ENCODE measurements at regions not wholly inside any gene's neighbourhood (a gene's known extent, or its start where the extent isn't known, plus 50 kb on each side); places are given as distances from the start of the nearest gene placed in this dataset.

DNA sequence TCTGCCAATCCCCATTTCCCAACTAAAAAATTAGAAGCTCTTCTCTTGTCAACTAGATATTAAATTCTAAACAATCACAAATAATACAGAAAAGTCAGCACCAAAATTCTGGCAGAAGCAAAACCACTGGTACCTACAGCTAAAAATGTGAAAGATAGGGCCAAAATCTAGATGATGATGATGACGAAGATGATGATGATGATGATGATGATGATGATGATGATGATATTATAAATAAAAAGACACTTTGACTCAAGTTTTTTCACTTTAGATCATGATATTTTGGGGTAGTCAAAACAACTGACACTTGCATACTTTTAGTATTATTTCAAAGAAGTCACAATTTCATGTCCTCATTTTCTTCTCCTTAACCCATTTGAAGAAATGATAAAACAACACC lies 470.1 kb upstream of the NR2F2 start:
- DNase-seq, result no peak

DNA sequence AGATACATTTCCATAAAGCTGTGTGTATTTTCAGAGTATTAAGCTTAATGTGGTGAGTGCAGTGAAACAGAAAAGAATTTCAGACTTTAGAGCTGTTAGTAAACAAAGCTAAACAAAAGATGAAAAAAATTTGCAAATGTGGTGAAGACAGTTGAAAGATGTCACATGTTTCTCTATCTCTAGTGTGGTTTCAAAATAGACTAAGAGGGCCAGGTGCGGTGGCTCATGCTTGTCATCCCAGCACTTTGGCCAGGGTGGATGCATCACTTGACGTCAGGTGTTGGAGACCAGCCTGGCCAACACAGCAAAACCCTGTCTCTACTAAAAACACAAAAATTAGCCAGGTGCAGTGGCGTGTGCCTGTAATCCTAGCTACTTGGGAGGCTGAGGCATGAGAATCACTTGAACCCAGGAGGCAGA lies 466.0 kb upstream of the NR2F2 start:
- no peak for DNase-seq

DNA sequence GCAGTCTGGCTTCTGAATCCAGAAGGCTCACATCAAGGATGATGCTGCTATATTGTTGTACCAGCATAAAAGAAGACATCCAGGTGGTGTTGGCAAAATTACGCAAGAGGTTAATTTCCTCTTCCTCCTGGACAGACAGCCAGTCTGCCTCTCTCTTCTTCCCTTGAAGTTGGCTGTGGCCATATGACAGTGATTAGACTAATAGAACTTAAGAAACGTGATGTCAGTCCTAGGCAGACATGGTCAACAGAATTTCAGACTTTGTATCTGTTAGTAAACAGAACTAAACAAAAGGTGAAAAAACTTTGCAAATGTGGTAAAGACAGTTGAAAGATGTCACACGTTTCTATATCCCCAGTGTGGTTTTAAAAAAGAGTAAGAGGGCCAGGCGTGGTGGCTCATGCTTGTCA lies 465.2 kb upstream of the NR2F2 start:
- no peak for DNase-seq

DNA sequence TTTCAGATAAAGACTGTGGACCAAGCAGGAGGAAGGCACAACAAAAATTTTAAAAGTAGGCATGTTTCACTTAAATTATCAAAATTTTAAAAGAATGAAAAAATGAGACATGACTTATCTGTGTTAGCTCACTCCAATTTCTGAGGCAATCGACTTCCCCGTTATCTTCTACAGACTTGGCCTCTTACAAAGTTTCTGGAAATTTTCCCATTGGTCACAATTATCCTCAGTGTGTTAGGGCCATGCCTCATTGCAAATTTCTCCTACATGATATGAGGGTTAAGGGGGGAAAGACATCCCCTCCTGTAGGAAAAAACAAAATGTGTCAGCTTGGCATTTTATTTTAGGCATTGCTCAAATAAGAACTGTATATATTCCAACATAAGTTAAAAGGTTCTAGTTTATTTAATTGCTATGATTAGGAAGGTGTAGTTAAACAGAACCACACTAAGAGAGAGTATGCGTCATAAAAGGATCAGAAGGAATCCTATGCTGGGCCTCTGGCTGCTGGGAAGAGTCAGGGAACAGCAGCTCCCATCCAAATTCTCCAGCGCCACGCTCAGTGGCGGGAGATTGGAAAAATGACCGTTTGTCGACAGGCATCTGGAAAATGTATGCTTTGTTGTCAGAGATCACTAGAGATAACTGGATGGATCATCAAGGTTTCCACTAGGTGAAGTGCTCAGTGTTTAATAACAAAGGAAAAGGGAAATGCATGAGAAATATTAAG lies 463.6 kb upstream of the NR2F2 start:
- DNase-seq, result no peak

DNA sequence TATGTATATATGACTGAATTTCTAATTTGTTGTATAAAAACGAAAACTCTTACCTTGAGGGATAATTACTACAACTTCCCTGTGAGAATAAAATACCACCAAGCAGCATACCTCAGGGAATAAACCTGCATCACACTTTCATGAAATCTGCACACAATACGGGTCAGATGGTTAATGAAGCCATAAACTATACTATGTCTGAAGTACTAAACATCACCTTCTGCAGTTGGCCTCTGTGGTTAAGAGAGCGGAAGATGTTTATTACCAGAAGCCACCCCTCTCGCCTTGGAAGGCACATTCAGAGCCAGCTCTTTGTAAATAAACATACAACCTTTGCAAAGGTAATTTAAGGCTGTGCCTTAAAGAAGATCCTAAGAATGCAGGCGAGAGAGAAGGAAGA lies 462.1 kb upstream of the NR2F2 start:
- no peak for DNase-seq

DNA sequence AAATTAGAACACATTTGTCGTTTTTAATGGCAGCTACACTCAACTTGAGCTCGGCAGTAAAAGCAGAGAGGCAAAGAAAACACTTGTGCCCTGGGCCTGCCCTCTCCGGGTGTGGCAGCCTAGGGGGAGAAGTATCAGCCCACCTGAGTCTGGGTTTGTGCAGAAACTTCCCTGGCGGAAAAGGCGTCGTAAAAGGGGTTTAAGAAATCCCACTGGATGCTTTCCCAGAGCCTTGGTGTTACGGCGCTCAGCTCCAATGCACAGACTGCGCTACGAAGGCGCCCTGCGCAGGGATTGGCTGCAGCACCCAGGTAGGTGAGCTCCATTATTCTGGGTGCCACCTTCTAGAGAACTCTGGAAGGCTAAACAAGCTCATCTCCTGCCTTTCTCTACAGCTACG lies 461.5 kb upstream of the NR2F2 start:
- no peak for DNase-seq

DNA sequence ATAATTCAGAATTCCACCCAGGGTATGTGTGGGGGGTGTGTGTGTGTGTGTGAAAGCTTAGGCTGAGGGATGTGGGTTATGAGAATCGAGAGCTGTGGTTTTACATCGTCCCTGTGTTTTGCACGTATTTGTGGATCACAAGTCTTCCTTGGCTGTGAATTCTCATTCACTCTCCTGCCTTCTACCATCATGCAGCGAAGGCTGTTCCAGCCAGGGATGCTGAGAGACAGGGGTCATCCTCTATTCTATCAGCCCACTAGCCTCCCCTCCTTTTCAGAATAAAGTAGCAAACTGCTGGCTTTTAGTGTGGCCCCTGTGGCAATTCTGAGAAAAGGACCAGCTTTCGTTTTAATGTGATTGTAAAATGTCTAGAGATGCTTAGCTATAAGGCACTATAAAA lies 460.6 kb upstream of the NR2F2 start:
- DNase-seq, result no peak

DNA sequence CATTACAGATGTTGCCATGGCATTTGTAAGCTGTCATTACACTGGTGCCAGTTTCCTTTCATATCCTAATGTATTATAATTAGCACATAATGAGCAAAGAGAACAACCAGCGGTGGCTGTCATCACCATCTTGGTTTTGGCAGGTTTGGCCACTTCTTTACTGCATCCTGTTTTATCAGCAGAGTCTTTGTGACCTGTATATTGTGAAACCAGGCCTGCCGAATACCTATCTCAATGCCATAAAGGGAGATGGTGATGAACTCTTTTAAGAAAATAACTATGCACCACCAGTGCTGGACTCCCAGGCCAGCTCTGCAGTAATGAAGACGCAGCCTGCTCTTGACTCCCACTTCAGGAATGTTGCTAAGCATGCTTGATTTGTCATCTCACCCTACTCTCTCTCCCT lies 458.1 kb upstream of the NR2F2 start:
- DNase-seq, result no peak

DNA sequence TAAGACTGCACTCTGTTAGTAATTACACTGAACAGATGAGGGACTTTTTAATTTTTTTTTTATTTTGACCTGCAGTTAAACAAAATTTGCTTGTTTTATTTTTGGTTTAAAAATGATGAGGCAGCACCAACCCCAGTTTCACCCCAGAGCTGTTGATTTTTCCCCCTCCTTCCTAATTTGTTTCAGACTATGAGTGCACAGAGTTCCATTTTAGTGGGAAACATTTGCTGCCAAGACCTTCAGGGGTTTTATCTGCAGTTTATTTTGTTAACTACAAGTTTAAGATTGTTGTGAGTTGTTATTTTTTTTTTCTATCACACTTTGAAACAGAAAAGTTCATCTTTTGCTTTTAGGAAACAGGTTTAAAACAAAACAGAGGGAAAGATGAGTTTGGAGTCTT lies 455.9 kb upstream of the NR2F2 start:
- DNase-seq, result no peak

DNA sequence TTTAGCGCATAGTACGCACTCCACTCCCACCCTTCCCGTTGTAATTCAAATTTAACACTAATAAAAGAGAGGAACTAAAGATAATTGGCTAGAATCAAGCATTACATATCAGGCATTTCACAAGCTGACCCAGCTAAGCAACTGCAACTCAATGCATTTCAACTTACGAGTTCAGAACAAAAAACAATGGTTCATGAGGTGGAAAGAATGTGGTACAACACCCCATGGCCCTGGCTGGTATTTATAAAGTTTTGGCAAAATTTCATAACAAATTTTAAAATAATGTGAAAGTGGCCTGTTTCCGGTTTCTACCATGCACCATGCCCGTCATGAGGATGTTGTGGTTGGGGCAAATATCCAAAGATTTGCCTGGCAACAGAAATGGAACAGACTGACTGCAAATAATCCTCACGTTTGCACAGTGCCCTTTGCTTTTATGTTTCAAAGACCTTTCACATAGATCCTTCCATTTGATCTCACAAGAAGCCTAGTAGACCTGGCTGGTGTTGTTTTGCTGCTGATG lies 455.3 kb upstream of the NR2F2 start:
- no peak for DNase-seq

DNA sequence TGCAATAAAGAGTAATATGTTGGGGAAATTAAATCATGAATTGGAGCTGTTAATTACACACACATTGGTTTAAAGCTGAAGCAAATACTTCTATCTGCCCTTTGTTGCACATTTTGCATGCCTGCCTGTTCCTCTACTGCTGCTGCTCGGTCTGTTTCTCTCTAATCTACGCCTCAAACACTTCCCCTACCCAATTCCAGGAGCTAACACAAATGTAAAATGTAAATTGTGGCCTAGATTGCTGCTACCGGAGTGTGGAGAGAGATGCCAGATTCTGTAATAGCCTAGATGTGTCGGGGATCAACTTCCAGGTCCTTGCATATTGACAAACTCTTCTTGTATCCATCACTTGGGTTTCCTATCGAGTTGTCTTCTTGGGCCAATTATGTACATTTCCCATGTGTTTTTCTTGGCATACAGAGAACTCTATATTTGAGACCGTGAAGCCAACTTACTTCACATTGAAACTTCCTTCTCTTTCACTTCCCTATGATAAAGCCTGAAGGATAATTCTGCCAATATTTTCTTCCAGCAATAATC lies 450.4 kb upstream of the NR2F2 start:
- no peak for DNase-seq

DNA sequence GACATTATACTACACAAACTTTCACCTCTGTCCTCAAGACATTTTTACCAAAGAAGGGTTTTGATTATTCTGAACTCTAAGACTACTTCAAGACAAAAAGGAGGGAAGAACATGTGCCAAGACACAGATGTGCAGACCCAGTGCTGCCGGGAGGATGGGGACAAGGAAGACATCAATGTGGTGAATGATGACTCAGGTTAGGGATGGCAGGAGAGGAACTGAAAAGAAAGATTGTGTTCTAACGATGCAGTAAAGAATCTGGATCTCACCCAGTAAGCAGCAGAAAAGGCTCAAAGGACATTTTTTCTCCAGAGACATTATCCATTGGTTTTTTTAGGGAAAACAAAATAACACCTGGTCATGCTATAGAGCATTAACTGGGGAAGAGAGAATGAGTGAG lies 449.9 kb upstream of the NR2F2 start:
- DNase-seq, result no peak

DNA sequence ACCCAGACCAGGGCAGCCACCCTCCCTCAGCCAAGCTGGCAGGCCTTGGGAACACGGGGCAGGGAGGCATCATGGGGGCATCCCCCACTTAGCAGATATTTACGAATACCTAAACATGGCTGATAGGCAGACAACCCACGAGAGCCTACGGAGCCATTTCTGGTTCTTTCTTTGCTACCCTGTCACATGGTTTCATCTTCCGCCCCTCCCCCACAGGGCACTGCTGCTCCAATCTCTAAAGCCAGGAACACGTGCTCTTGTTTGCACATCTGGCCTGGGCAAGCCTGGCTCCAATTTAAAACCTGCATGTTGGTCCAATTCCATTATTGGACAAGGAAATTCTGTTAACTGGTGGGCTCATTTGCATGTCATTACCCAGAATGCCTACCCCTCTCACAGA lies 447.4 kb upstream of the NR2F2 start:
- no peak for DNase-seq

DNA sequence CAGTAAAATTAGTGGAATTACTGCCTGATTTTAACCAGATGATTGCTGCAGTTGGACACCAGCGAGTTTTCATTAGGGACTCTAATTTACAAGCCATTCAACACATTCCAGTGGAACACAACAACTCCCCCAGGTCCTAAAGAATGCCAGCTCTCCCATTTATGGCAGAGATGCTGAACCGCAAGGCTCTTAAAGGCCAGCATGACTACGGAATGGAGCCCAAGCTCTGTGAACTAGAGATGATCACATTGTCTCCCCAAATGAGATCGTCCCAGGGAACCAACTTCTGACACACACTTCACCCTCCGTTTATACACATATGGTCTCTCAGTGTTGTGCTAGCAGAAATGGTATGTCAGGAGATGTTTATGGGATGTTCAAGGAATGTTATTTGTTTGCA lies 446.2 kb upstream of the NR2F2 start:
- DNase-seq, result no peak

DNA sequence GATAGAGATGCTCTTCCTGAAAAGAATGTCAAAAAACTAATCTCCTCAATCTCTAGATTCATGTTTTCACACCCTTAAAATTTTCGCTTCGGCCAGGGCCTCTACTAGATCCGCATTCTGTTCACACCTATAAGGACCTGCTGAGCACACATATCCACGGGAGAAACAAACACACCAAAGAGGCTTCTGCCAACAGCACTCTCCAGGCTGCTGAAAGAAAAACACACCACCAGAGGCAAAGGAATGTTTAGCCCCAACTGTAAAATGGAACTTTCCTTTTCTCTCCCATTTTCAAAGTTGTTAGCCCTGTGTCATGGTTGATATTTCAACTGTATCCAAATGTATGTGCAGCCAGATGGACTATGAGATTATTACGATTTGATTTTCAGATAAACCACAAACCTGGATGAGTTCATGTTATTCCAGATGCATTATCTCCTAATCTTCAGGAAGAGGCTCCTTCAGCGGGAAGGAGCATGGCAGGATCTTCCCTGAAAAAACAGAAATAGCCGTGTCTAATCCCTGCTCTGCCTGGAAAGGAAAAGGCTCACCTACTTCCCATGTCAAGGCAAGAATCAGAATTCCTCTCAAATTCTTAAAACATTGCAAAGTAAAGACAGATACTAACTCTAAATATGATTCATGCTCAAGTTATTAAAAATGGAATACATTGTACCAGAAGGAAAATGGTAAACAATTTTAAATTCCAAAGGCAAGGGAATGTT lies 442.7 kb upstream of the NR2F2 start:
- no peak for DNase-seq

DNA sequence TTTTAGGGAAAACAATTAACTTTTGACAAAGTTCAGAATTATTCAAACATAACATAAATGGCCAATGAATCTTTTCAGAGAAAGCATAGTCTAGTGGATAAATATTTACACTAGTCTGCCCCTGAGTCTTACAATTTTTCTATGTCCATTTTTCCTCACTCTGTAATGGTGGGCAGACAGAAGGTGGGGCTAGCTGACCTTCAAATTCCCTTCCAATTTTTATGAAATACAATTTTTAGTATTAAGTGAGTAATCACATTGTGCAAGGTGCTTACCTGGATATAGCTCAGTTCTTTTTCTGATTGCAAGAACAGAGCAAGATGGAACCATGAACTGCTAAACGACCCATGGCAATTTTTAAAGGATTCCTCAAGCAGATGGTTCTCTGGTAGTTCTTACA lies 441.7 kb upstream of the NR2F2 start:
- no peak for DNase-seq

DNA sequence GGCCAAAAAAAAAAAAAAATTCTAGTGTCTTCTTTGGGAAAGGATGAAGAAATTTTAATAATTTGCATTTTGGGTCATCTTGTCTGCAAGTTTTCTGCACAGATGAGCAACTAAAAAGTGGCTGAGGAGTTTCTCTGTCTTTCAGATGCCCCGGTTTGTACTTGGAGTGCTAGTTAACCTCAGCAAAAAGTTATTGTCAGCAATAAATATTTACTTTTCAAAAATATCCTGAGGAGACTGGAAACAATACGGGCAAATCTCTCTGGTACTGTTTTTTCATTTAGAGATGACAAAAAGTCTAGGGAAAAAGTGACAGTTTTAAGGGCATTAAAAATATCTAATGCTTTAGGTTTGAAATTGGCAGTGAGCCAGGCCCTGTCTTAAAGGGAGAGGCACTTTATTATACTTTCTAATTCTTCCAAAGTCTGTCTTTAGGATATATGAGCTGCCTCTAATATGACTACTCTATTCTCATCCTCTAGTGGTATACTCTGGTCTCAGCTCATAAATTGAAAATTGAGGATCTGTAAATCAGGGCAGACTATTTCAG lies 436.0 kb upstream of the NR2F2 start:
- no peak for DNase-seq

DNA sequence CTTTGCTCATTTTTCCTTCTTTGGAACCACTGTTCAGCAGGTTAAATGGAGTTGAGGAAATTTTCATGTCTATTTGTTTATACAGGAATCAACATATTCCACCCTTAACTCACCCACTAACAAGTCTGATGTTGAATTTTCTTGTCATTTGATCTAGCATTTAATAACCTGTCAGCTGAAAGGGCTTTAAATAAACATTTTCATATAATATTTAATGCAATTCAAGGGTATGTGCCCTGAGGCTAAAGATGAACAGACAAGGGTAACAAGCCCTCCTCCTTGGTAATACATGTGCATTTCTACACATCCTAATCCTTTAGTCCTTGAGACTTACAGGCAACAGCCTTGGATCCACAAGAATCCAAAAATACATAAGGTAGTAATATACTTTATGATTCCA lies 435.0 kb upstream of the NR2F2 start:
- no peak for DNase-seq

DNA sequence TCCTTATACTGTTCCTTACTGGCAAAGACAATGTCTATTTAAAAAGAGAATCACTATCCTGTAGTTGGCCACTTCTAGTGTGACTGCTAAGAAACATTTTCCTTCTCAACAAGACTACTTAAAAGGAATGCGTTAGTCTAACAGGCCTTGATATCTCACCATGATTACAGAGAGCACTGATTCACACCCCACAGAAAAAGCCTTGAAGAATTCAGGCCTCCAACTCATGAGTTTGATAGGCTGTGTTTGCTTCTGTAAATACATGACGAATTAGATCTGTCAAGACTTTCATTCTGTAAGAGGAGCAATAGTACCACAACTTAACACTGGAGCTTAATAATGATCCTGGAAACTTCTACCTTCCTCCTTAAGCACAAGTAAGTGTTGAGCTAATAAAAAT lies 432.8 kb upstream of the NR2F2 start:
- DNase-seq, result no peak

DNA sequence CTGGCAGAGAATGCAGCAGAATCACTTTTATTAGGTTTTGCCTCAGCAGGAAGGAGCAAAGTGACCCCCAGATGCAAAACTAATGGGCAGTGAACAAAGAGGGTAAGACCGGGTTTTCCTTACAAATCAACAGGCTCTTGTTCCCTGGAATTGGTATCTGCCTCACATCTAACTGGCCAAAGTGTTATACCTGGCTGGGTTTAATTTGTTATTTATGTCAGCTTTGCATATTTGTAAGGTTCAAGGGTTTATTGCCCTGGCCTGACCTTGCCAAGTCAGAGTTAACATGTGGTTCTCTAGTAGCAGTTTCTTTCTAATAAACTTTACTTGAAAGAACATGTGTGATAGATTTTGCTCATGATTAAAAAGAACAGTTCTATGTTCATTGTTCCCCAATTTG lies 431.7 kb upstream of the NR2F2 start:
- no peak for DNase-seq

DNA sequence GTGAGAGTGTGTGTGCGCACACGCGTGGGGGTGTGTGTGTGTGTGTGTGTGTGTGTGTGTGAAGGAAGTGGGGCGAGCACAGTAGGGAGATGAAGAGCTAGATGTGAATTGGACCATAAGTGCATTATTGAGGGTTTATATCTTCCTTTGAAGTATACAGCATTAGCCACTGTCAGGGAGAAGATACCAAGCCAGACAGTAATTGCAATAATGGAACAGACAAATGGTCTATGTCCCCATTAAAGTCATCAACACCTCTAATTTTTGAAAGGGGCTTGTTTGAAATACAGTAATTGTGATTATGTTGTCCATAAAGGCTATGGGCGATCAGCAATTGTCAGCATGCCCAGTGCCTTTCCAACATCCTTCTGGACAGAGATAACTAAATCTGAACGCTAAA lies 429.2 kb upstream of the NR2F2 start:
- no peak for DNase-seq

DNA sequence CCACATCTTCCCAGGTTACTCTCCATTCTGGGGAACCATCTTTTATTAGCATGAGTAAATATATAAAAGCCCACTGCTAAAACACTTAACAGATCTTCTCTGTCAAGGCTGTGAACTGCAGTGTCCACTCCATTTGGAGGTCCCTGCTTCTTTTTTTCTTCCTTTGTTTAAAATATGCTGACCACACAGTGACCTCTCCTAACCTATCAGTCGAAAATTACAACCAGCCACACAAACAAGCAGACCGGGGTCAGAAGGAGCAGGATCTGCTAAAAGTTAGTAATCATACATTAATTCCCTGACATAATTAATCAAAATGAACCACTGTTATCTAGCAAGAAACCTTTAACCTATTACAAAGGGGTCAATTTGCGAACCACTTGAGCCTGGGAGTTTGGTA lies 427.9 kb upstream of the NR2F2 start:
- DNase-seq, result no peak

DNA sequence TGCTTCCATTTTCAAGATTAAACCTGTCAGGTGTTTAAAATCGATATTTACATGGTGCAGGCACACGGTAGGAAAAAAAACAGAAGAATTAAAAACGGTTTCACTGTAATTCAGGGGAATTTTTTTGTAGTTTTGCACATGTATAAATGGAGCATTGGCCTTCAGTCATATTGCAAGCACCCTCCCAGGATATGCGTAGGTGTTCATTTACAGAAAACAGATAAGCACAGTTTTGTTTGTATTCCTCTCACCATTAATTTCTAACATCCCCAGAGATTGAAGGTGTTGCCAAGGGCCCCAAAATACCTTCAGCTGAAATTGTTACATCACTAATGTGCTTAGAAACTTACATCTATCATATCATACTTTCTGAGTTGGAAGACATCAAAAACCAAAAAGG lies 427.1 kb upstream of the NR2F2 start:
- DNase-seq, result no peak

DNA sequence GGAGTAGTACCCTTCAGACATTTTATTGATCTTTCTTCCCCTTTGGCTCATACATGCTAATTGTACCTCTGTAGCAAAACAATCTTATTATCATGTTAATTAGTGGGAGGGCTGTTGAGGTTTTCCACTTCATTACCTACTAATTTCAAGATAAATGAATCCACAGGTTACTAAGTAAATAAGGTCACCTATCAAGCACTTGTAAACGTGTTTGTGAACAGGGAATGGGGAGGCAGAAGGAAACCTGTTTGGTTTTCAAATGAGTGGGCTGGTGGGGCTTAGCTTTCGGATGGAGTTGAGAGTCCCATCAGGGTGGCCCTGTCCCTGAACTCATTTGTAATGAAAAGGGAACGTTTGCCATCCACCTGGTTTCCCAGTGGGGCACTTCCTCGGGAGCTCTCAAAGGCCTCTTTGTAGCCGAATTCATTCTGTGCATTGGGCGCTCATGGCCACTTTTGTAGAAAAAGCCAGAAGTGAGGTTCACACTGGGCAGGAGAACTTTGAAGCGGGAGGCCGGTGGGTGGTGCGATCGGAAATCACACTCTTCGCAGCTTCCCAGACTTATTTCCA lies 419.8 kb upstream of the NR2F2 start:
- DNase-seq, result no peak

Data from activated CD4-positive, alpha-beta T cell treated with anti-CD3 and anti-CD28 coated beads, Interleukin-2, amount 50 U/mL, for 16 hours (primary cell).